Activated B cell treated with CpG ODN at 0.5 μM for 24 hours (primary cell): ENCODE measurements at regions not wholly inside any gene's neighbourhood (a gene's known extent, or its start where the extent isn't known, plus 50 kb on each side); places are given as distances from the start of the nearest gene placed in this dataset.

Experiments used
- ATAC-seq: fragments of 200-7000 bp; cut with Tn5 transposase; one replicate; pipeline ENCODE4 v1.10.0; 2021; ENCODE audit warnings: low read depth, mild to moderate bottlenecking, moderate library complexity
- CTCF ChIA-PET: fragments of 350-600 bp; sonication (Branson Sonifier 250); formaldehyde crosslinking; loops from one replicate; lab custom pipeline; 2021; ENCODE audit warnings: antibody characterized with exemption; lab: Charles Lee
- POLR2A ChIA-PET: fragments of 350-600 bp; sonication (Branson Sonifier 250); formaldehyde crosslinking; loops from one replicate; lab custom pipeline; 2021; ENCODE audit warnings: antibody characterized with exemption; lab: Charles Lee
- DNase-seq: peaks from one replicate; pipeline ENCODE4 v3.0.0; 2022
- H3K27ac Mint-ChIP-seq: one replicate; pipeline ENCODE4 v1.8.0; 2020; ENCODE audit warnings: mixed read lengths
- H3K27me3 Mint-ChIP-seq: one replicate; pipeline ENCODE4 v1.8.0; 2021; ENCODE audit warnings: mixed read lengths
- H3K36me3 Mint-ChIP-seq: one replicate; pipeline ENCODE4 v1.8.0; 2021; ENCODE audit warnings: low read depth, mixed read lengths
- H3K4me1 Mint-ChIP-seq: one replicate; pipeline ENCODE4 v1.8.0; 2021; ENCODE audit warnings: mixed read lengths
- H3K4me3 Mint-ChIP-seq: one replicate; pipeline ENCODE4 v1.8.0; 2020; ENCODE audit warnings: mild to moderate bottlenecking, mixed read lengths
- H3K9me3 Mint-ChIP-seq: one replicate; pipeline ENCODE4 v1.8.0; 2020; ENCODE audit warnings: mixed read lengths
- intact Hi-C: fragments of 100-400 bp; cut with micrococcal nuclease; formaldehyde crosslinking; loops from one replicate; pipeline ENCODE4 v1.15.1; 2024
- TF ChIP-seq, protein P1 (sequence below): fragments of 200-600 bp; IDR thresholded peaks from one replicate; pipeline ENCODE4 v1.8.0; 2022; ENCODE audit warnings: antibody characterized with exemption, mild to moderate bottlenecking

DNA sequence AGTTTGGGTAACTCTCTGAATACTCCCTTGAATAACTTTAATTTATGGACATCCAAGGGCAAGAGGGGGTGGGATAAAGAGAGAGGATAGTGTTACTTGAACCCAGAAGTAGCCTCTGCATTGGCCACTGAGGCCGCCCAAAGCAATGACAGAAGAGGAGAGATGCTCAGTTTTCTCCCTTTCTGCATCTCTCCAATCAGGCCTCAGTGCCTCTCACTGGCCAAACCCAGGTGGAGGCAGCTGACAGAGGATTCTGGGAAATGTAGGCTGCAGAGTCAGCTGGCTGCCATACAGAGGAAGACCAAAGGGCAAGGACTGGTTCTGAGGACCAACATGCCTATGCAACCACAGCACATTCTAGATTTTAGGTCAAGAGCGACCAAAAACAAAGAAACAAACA is 719.4 kb downstream of the MAT2B start:
- H3K27ac Mint-ChIP-seq, result no peak overlapping the region
- no peak for DNase-seq
- H3K9me3 Mint-ChIP-seq, result peaks cover 5% of the 10 kb centered on the region
- H3K4me1 Mint-ChIP-seq, result no peaks in the 10 kb centered on the region
- TF ChIP-seq, protein P1, sequence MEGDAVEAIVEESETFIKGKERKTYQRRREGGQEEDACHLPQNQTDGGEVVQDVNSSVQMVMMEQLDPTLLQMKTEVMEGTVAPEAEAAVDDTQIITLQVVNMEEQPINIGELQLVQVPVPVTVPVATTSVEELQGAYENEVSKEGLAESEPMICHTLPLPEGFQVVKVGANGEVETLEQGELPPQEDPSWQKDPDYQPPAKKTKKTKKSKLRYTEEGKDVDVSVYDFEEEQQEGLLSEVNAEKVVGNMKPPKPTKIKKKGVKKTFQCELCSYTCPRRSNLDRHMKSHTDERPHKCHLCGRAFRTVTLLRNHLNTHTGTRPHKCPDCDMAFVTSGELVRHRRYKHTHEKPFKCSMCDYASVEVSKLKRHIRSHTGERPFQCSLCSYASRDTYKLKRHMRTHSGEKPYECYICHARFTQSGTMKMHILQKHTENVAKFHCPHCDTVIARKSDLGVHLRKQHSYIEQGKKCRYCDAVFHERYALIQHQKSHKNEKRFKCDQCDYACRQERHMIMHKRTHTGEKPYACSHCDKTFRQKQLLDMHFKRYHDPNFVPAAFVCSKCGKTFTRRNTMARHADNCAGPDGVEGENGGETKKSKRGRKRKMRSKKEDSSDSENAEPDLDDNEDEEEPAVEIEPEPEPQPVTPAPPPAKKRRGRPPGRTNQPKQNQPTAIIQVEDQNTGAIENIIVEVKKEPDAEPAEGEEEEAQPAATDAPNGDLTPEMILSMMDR, result no peak
- no peaks in the 10 kb centered on the region for H3K27me3 Mint-ChIP-seq
- intact Hi-C loops, result no loop called here
- no peaks in the 10 kb centered on the region for H3K36me3 Mint-ChIP-seq
- H3K4me3 Mint-ChIP-seq, result no peak overlapping the region
- POLR2A ChIA-PET, result no interaction called here
- CTCF ChIA-PET, result no interaction called here
- ATAC-seq, result no peak

DNA sequence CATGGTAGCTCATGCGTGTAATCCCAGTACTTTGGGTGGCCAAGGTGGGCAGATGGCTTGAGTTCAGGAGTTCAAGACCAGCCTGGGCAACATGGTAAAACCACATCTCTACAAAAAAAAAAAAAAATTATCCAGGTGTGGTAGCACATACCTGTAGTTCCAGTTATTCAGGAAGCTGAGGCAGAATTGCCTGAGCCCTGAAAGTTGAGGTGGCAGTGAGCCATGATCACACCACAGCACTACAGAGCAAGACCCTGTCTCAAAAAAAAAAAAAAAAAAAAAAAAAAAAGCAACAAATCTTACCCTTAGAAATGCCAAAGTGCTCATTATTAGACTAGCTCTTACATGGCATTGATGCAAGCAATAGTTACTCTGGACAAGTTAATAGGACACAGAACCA is 724.9 kb downstream of the MAT2B start:
- H3K27ac Mint-ChIP-seq, result no peak overlapping the region
- H3K4me1 Mint-ChIP-seq, result no peaks in the 10 kb centered on the region
- H3K36me3 Mint-ChIP-seq, result no peaks in the 10 kb centered on the region
- intact Hi-C loops, result no loop called here
- peaks cover 5% of the 10 kb centered on the region for H3K9me3 Mint-ChIP-seq
- no peak for DNase-seq
- no peaks in the 10 kb centered on the region for H3K27me3 Mint-ChIP-seq
- no peak overlapping the region for H3K4me3 Mint-ChIP-seq
- ChIA-PET CTCF (no interaction called here), POLR2A (no interaction called here)
- TF ChIP-seq, protein P1, result no peak
- ATAC-seq, result no peak

- no peaks in the 10 kb centered on the region for H3K9me3 Mint-ChIP-seq
- H3K27me3 Mint-ChIP-seq, result no peaks in the 10 kb centered on the region
- no peak overlapping the region for H3K27ac Mint-ChIP-seq
- POLR2A ChIA-PET, result no interaction called here
- no peaks in the 10 kb centered on the region for H3K4me1 Mint-ChIP-seq
- no peak overlapping the region for H3K4me3 Mint-ChIP-seq
- CTCF ChIA-PET, result no interaction called here
- TF ChIP-seq, protein P1, result no peak
- no peak for DNase-seq
- intact Hi-C loops, result no loop called here
- ATAC-seq, result no peak
- H3K36me3 Mint-ChIP-seq, result no peaks in the 10 kb centered on the region
Measured at GRCh38 chr5:164233791-164234190, 728.4 kb downstream of the MAT2B start.

DNA sequence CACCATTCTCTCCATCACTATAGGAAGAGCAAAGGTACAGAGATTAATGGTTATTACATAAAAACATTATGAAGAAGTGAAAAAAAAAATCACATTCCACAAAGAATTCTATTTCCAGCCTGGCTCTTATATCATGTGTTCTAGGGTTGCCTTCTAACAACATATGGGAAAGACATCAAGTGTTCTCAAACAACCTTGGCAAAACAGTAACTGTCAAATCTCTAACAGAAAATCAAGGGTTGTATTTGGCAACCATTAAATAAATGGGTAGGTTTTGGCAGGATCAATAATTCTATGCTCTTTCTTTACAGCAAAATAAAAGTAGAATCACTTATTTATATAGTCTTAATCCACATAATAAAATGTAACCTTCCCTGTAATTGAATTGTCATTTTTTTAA is 728.9 kb downstream of the MAT2B start:
- intact Hi-C loops, result no loop called here
- POLR2A ChIA-PET, result no interaction called here
- TF ChIP-seq, protein P1, result no peak

GRCh38 chr5:164235300-164235891 is 730.0 kb downstream of the MAT2B start:
- CTCF ChIA-PET, result no interaction called here
- no peak overlapping the region for H3K27ac Mint-ChIP-seq
- intact Hi-C loops, result no loop called here
- no peak overlapping the region for H3K4me3 Mint-ChIP-seq
- POLR2A ChIA-PET, result no interaction called here
- H3K9me3 Mint-ChIP-seq, result no peaks in the 10 kb centered on the region
- TF ChIP-seq, protein P1, result no peak
- ATAC-seq (no peak), DNase-seq (no peak)
- no peaks in the 10 kb centered on the region for H3K4me1 Mint-ChIP-seq
- no peaks in the 10 kb centered on the region for H3K27me3 Mint-ChIP-seq
- no peaks in the 10 kb centered on the region for H3K36me3 Mint-ChIP-seq

More for the DNA sequence above, 728.9 kb downstream of the MAT2B start:
- H3K9me3 Mint-ChIP-seq, result no peaks in the 10 kb centered on the region
- ATAC-seq (no peak), DNase-seq (no peak)
- CTCF ChIA-PET, result no interaction called here
- H3K4me1 Mint-ChIP-seq, result no peaks in the 10 kb centered on the region
- H3K4me3 Mint-ChIP-seq, result no peak overlapping the region
- H3K27ac Mint-ChIP-seq, result no peak overlapping the region
- no peaks in the 10 kb centered on the region for H3K27me3 Mint-ChIP-seq
- no peaks in the 10 kb centered on the region for H3K36me3 Mint-ChIP-seq
